ENCODE measurements at regions not wholly inside any gene's neighbourhood (a gene's known extent, or its start where the extent isn't known, plus 50 kb on each side); places are given as distances from the start of the nearest gene placed in this dataset.
"Not testable (repeated sequence)": the region's sequence is repeated elsewhere in the genome, so short reads cannot be mapped to it uniquely, and the experiment has no call there.

DNA sequence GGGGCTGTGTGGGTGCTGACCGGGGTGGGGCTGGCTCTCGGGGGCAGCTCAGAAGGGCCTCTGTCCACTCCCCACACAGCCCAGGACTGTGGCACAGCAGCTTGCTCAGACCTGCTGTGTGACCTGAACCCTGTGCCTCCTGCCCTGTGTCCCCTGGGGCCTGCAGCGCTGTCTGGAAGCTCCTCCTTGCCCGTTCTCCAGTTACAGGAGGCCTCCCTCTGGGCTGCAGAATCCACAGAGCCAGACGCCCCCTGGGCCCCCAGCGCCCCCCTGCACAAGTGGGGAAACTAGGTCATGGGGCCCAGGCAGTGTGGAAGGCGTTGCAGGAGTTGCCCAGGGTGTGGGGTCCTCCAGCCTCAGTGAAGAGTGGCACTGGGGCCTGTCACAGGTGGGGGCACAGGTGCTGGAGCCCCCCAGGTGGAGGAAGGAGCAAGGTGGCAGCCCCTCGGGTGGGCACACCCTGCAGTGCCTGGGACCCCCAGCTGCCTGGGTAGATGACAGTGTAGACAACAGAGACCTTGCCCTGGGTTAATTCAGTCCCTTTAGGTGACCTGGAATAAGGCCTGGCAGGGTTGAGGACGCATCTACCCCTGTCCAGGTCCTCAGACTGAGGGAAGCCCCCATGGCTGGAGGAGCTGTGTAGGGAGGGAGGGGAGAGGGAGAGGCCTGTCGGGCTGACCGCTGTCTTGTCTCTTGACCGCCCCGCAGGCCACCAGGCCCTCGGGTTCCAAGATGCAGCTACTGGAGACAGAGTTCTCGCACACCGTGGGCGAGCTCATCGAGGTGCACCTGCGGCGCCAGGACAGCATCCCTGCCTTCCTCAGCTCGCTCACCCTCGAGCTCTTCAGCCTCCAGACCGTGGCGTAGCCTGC lies 120.2 kb downstream of the IGLL1 start:
- TF ChIP-seq, protein P1, sequence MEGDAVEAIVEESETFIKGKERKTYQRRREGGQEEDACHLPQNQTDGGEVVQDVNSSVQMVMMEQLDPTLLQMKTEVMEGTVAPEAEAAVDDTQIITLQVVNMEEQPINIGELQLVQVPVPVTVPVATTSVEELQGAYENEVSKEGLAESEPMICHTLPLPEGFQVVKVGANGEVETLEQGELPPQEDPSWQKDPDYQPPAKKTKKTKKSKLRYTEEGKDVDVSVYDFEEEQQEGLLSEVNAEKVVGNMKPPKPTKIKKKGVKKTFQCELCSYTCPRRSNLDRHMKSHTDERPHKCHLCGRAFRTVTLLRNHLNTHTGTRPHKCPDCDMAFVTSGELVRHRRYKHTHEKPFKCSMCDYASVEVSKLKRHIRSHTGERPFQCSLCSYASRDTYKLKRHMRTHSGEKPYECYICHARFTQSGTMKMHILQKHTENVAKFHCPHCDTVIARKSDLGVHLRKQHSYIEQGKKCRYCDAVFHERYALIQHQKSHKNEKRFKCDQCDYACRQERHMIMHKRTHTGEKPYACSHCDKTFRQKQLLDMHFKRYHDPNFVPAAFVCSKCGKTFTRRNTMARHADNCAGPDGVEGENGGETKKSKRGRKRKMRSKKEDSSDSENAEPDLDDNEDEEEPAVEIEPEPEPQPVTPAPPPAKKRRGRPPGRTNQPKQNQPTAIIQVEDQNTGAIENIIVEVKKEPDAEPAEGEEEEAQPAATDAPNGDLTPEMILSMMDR (IDR thresholded peaks at IDR 0.05), result not testable (repeated sequence)
- not testable (repeated sequence) for TF ChIP-seq EZH2, EZH2phosphoT487 (IDR thresholded peaks at IDR 0.05)

Data from neural progenitor cell (in vitro differentiated cells).